Colonic mucosa (tissue), 4 donors: ENCODE measurements at regions not wholly inside any gene's neighbourhood (a gene's known extent, or its start where the extent isn't known, plus 50 kb on each side); places are given as distances from the start of the nearest gene placed in this dataset.

Source experiments
- DNase-seq: peaks from one replicate; pipeline ENCODE4 v3.0.0-alpha.2; 2020
- H3K27ac ChIP-seq: fragments of 200-600 bp; one replicate; pipeline ENCODE4 v1.8.0; 2021
- H3K27me3 ChIP-seq: fragments of 200-600 bp; one replicate; pipeline ENCODE4 v1.8.0; 2021
- H3K36me3 ChIP-seq: fragments of 200-600 bp; one replicate; pipeline ENCODE4 v1.8.0; 2021
- H3K4me1 ChIP-seq: fragments of 200-600 bp; one replicate; pipeline ENCODE4 v1.8.0; 2021; ENCODE audit warnings: mild to moderate bottlenecking
- H3K4me3 ChIP-seq: fragments of 200-600 bp; one replicate; pipeline ENCODE4 v1.8.0; 2021
- H3K9ac ChIP-seq, 2 donors: one replicate each; pipeline ENCODE4 v1.7.0; 2013; ENCODE audit warnings: control low read depth in 2 of 2, low read depth in 2 of 2, low read length in 2 of 2
- H3K9me3 ChIP-seq: fragments of 200-600 bp; one replicate; pipeline ENCODE4 v1.8.0; 2021
- CTCF ChIP-seq: fragments of 200-600 bp; IDR thresholded peaks from one replicate; pipeline ENCODE4 v1.8.0; 2022; ENCODE audit warnings: antibody characterized with exemption, mild to moderate bottlenecking
- intact Hi-C: fragments of 100-400 bp; cut with DNase I; formaldehyde crosslinking; loops from one replicate; pipeline ENCODE4 v1.14.1; 2022
- donor health status: healthy.
- donor health status: DM: no; HTN: no; CAD: no.
- donor health status: DM: no; HTN: no; CAD: no.

GRCh38 chr4:4667622-4668081, 125.8 kb upstream of the STX18 start:
- no peak for DNase-seq
- Histone ChIP-seq H3K27me3 (no peaks in the 10 kb centered on the region), H3K27ac (no peak overlapping the region), H3K4me3 (no peak overlapping the region), H3K9ac (no peak overlapping the region), H3K9me3 (no peaks in the 10 kb centered on the region), H3K36me3 (no peaks in the 10 kb centered on the region), H3K4me1 (no peaks in the 10 kb centered on the region)
- TF ChIP-seq CTCF = no peak
- intact Hi-C loops = no loop called here

- H3K4me1 ChIP-seq = no peaks in the 10 kb centered on the region
- no peak overlapping the region for H3K4me3 ChIP-seq
- no peak overlapping the region for H3K9ac ChIP-seq
- TF ChIP-seq CTCF = no peak
- no peaks in the 10 kb centered on the region for H3K36me3 ChIP-seq
- no peak overlapping the region for H3K27ac ChIP-seq
- intact Hi-C loops = no loop called here
- no peaks in the 10 kb centered on the region for H3K27me3 ChIP-seq
- DNase-seq = no peak
- no peaks in the 10 kb centered on the region for H3K9me3 ChIP-seq
Observed at GRCh38 chr4:4666693-4667621, 125.1 kb upstream of the STX18 start.

- no peaks in the 10 kb centered on the region for H3K36me3 ChIP-seq
- H3K27me3 ChIP-seq = no peaks in the 10 kb centered on the region
- TF ChIP-seq CTCF = no peak
- H3K27ac ChIP-seq = no peak overlapping the region
- H3K4me1 ChIP-seq = no peaks in the 10 kb centered on the region
- intact Hi-C loops = no loop called here
- H3K9ac ChIP-seq = no peak overlapping the region
- no peak overlapping the region for H3K4me3 ChIP-seq
- no peaks in the 10 kb centered on the region for H3K9me3 ChIP-seq
- no peak for DNase-seq
Observed at GRCh38 chr4:4666187-4666586, 124.3 kb upstream of the STX18 start.

- intact Hi-C loops = no loop called here
- no peak for TF ChIP-seq CTCF
- Histone ChIP-seq H3K4me1 (no peaks in the 10 kb centered on the region), H3K4me3 (no peak overlapping the region), H3K9me3 (no peaks in the 10 kb centered on the region), H3K36me3 (no peaks in the 10 kb centered on the region), H3K27ac (no peak overlapping the region), H3K27me3 (no peaks in the 10 kb centered on the region), H3K9ac (no peak overlapping the region)
- no peak for DNase-seq
Observed at GRCh38 chr4:4664234-4664633, 122.4 kb upstream of the STX18 start.

GRCh38 chr4:4663028-4663427, 121.2 kb upstream of the STX18 start:
- DNase-seq = no peak
- TF ChIP-seq CTCF = no peak
- Histone ChIP-seq H3K9me3 (no peaks in the 10 kb centered on the region), H3K9ac (no peak overlapping the region), H3K4me1 (no peaks in the 10 kb centered on the region), H3K27ac (no peak overlapping the region), H3K4me3 (no peak overlapping the region), H3K27me3 (no peaks in the 10 kb centered on the region), H3K36me3 (no peaks in the 10 kb centered on the region)
- intact Hi-C loops = no loop called here
